ENCODE measurements at regions not wholly inside any gene's neighbourhood (a gene's known extent, or its start where the extent isn't known, plus 50 kb on each side); places are given as distances from the start of the nearest gene placed in this dataset.

GRCh38 chr4:184283659-184284335, 66.1 kb upstream of the ENPP6 start:
- TF ChIP-seq CTCF (conservative IDR thresholded peaks at IDR 0.05; ENCODE audit: low read depth, low read length): no peak
- TF ChIP-seq FOS (IDR thresholded peaks at IDR 0.05; ENCODE audit: low read depth, low read length): no peak
- no peak for TF ChIP-seq POLR2A (IDR thresholded peaks at IDR 0.05; ENCODE audit: low read depth, low read length)
- no peak for TF ChIP-seq BHLHE40 (IDR thresholded peaks at IDR 0.05; ENCODE audit: low read depth, low read length)
- no peak for TF ChIP-seq RFX5 (IDR thresholded peaks at IDR 0.05; ENCODE audit: low read depth, low read length)
- no peak for TF ChIP-seq CEBPB (IDR thresholded peaks at IDR 0.05; ENCODE audit: low read depth, low read length)
- no peak for TF ChIP-seq RCOR1 (IDR thresholded peaks at IDR 0.05; ENCODE audit: insufficient replicate concordance, low read length)
- no peak for TF ChIP-seq RAD21 (IDR thresholded peaks at IDR 0.05; ENCODE audit: low read length)
- TF ChIP-seq MAZ (IDR thresholded peaks at IDR 0.05; ENCODE audit: borderline replicate concordance, low read depth, low read length): no peak

Measured in IMR-90 (cell line).